ENCODE measurements at regions not wholly inside any gene's neighbourhood (a gene's known extent, or its start where the extent isn't known, plus 50 kb on each side); places are given as distances from the start of the nearest gene placed in this dataset.

- DNase-seq: no peak
Observed at GRCh38 chr4:89665662-89666061, 171.3 kb downstream of the SNCA start.

- DNase-seq: no peak
Observed at GRCh38 chr4:89664521-89664920, 172.4 kb downstream of the SNCA start.

GRCh38 chr4:89661173-89661899 is 175.6 kb downstream of the SNCA start:
- no peak for DNase-seq

GRCh38 chr4:89660444-89661172 is 176.4 kb downstream of the SNCA start:
- DNase-seq: no peak

- no peak for DNase-seq
Observed at GRCh38 chr4:89658701-89659024, 178.3 kb downstream of the SNCA start.

- no peak for DNase-seq
Observed at GRCh38 chr4:89657931-89658700, 178.8 kb downstream of the SNCA start.

GRCh38 chr4:89653012-89653411 is 183.9 kb downstream of the SNCA start:
- peak; percentile 34 for DNase-seq

- no peak for DNase-seq
Observed at GRCh38 chr4:89645482-89645881, 191.5 kb downstream of the SNCA start.

GRCh38 chr4:89641367-89641687 is 195.6 kb downstream of the SNCA start:
- no peak for DNase-seq

- DNase-seq: no peak
Observed at GRCh38 chr4:89640620-89641366, 196.2 kb downstream of the SNCA start.

GRCh38 chr4:89639395-89639794 is 197.6 kb downstream of the SNCA start:
- no peak for DNase-seq

- DNase-seq: no peak
Observed at GRCh38 chr4:89625599-89626293, 211.2 kb downstream of the SNCA start.

- no peak for DNase-seq
Observed at GRCh38 chr4:89619206-89619962, 217.6 kb downstream of the SNCA start.

GRCh38 chr4:89618151-89618550 is 218.8 kb downstream of the SNCA start:
- no peak for DNase-seq

- no peak for DNase-seq
Observed at GRCh38 chr4:89617317-89617716, 219.6 kb downstream of the SNCA start.

GRCh38 chr4:89616382-89616781 is 220.6 kb downstream of the SNCA start:
- DNase-seq: peak; percentile 6

- DNase-seq: no peak
Observed at GRCh38 chr4:89615051-89615450, 221.9 kb downstream of the SNCA start.

- no peak for DNase-seq
Observed at GRCh38 chr4:89614155-89614554, 222.8 kb downstream of the SNCA start.

GRCh38 chr4:89610236-89610635 is 226.7 kb downstream of the SNCA start:
- DNase-seq: no peak

- DNase-seq: no peak
Observed at GRCh38 chr4:89609756-89610155, 227.2 kb downstream of the SNCA start.

GRCh38 chr4:89604951-89605350 is 232.0 kb downstream of the SNCA start:
- no peak for DNase-seq

GRCh38 chr4:89599026-89599425 is 237.9 kb downstream of the SNCA start:
- DNase-seq: no peak

All from DMS79 (cell line).